DND-41 (cell line): ENCODE measurements at regions not wholly inside any gene's neighbourhood (a gene's known extent, or its start where the extent isn't known, plus 50 kb on each side); places are given as distances from the start of the nearest gene placed in this dataset.

Experiments used
- EZH2 ChIP-seq: IDR thresholded peaks from 3 replicates; pipeline ENCODE4 v1.6.1; 2012; ENCODE audit warnings: borderline replicate concordance, low read depth, mild to moderate bottlenecking, moderate library complexity, low read length, inconsistent platforms; ENCODE audit not compliant: severe bottlenecking
- TF ChIP-seq, protein P1 (sequence below): IDR thresholded peaks from 2 replicates; pipeline ENCODE4 v1.5.1; 2012; ENCODE audit warnings: borderline replicate concordance, low read length, moderate library complexity, mild to moderate bottlenecking; ENCODE audit not compliant: poor library complexity, severe bottlenecking; ENCODE audit errors: extremely low read depth

DNA sequence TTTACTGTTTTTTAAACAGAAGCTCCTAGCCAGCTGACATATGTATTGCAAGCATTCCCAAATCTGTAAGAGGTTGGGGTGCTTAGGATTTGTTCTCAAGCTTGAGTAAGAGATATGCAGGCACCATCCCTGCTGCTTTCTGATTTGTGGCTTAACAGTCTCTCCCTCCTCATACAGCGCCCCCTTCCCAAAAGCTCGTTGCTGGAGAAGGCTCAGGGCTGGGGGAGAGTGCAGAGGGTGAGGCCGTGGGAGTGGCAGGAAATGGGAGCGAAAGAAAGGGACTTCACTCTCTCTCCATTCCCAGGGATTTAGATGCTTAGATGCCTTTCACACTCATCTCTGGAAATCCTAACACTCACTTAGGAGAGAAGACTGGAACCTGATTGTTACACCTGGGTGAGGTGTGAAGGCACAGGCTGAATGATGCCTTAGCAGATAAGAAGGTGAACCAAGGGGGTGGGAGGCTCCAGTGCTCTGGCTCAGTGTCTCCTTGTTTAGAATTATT is 172.0 kb downstream of the C12orf75 start:
- TF ChIP-seq, protein P1, sequence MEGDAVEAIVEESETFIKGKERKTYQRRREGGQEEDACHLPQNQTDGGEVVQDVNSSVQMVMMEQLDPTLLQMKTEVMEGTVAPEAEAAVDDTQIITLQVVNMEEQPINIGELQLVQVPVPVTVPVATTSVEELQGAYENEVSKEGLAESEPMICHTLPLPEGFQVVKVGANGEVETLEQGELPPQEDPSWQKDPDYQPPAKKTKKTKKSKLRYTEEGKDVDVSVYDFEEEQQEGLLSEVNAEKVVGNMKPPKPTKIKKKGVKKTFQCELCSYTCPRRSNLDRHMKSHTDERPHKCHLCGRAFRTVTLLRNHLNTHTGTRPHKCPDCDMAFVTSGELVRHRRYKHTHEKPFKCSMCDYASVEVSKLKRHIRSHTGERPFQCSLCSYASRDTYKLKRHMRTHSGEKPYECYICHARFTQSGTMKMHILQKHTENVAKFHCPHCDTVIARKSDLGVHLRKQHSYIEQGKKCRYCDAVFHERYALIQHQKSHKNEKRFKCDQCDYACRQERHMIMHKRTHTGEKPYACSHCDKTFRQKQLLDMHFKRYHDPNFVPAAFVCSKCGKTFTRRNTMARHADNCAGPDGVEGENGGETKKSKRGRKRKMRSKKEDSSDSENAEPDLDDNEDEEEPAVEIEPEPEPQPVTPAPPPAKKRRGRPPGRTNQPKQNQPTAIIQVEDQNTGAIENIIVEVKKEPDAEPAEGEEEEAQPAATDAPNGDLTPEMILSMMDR = no peak
- no peak for TF ChIP-seq EZH2
